GM18502 (cell line): ENCODE measurements at regions not wholly inside any gene's neighbourhood (a gene's known extent, or its start where the extent isn't known, plus 50 kb on each side); places are given as distances from the start of the nearest gene placed in this dataset.
A peak's percentile ranks its signal among the peaks of the same experiment; 100 is the strongest.

ENCODE experiments used
- ATAC-seq: cut with Tn5 transposase; IDR thresholded peaks from one replicate; pipeline ENCODE4 v1.9.1; 2021; ENCODE audit warnings: mild to moderate bottlenecking; ENCODE audit not compliant: unreplicated experiment, poor library complexity

GRCh38 chr4:57448452-57448851 lies 338.3 kb upstream of the IGFBP7 start:
- no peak for ATAC-seq

GRCh38 chr4:57446266-57446665 lies 336.1 kb upstream of the IGFBP7 start:
- no peak for ATAC-seq

- no peak for ATAC-seq
Observed at GRCh38 chr4:57445686-57446085, 335.5 kb upstream of the IGFBP7 start.

GRCh38 chr4:57444671-57445070 lies 334.5 kb upstream of the IGFBP7 start:
- ATAC-seq: no peak

- no peak for ATAC-seq
Observed at GRCh38 chr4:57443787-57444186, 333.6 kb upstream of the IGFBP7 start.

- no peak for ATAC-seq
Observed at GRCh38 chr4:57443308-57443707, 333.1 kb upstream of the IGFBP7 start.

GRCh38 chr4:57442831-57443291 lies 332.7 kb upstream of the IGFBP7 start:
- ATAC-seq: peak; percentile 73

GRCh38 chr4:57442241-57442640 lies 332.1 kb upstream of the IGFBP7 start:
- no peak for ATAC-seq

- ATAC-seq: no peak
Observed at GRCh38 chr4:57437649-57438048, 327.5 kb upstream of the IGFBP7 start.

- no peak for ATAC-seq
Observed at GRCh38 chr4:57435300-57435699, 325.1 kb upstream of the IGFBP7 start.

- no peak for ATAC-seq
Observed at GRCh38 chr4:57430726-57431125, 320.5 kb upstream of the IGFBP7 start.

- ATAC-seq: peak; percentile 86
Observed at GRCh38 chr4:57426779-57427395, 316.7 kb upstream of the IGFBP7 start.

- ATAC-seq: no peak
Observed at GRCh38 chr4:57425610-57426009, 315.4 kb upstream of the IGFBP7 start.

- ATAC-seq: no peak
Observed at GRCh38 chr4:57424232-57424897, 314.2 kb upstream of the IGFBP7 start.

- ATAC-seq: no peak
Observed at GRCh38 chr4:57418133-57418532, 307.9 kb upstream of the IGFBP7 start.

- ATAC-seq: no peak
Observed at GRCh38 chr4:57412259-57413054, 302.3 kb upstream of the IGFBP7 start.

- no peak for ATAC-seq
Observed at GRCh38 chr4:57410331-57411052, 300.3 kb upstream of the IGFBP7 start.

- ATAC-seq: no peak
Observed at GRCh38 chr4:57405359-57405758, 295.2 kb upstream of the IGFBP7 start.

- ATAC-seq: no peak
Observed at GRCh38 chr4:57404483-57404882, 294.3 kb upstream of the IGFBP7 start.

- ATAC-seq: no peak
Observed at GRCh38 chr4:57403591-57403990, 293.4 kb upstream of the IGFBP7 start.

GRCh38 chr4:57401586-57401985 lies 291.4 kb upstream of the IGFBP7 start:
- no peak for ATAC-seq
